ENCODE measurements at regions not wholly inside any gene's neighbourhood (a gene's known extent, or its start where the extent isn't known, plus 50 kb on each side); places are given as distances from the start of the nearest gene placed in this dataset.

- no peak for DNase-seq
These were observed 50.4 kb upstream of the CTIF start for GRCh38 chr18:48488388-48488850.

GRCh38 chr18:48486754-48487153, 52.1 kb upstream of the CTIF start:
- DNase-seq: no peak

- no peak for DNase-seq
These were observed 52.9 kb upstream of the CTIF start for GRCh38 chr18:48485828-48486405.

GRCh38 chr18:48481092-48481491, 57.7 kb upstream of the CTIF start:
- DNase-seq: no peak

- no peak for DNase-seq
These were observed 59.3 kb upstream of the CTIF start for GRCh38 chr18:48479531-48479930.

GRCh38 chr18:48477348-48477747, 61.5 kb upstream of the CTIF start:
- DNase-seq: no peak

- no peak for DNase-seq
These were observed 62.3 kb upstream of the CTIF start for GRCh38 chr18:48476550-48476917.

- DNase-seq: peak; percentile 52
These were observed 62.9 kb upstream of the CTIF start for GRCh38 chr18:48475635-48476549.

- no peak for DNase-seq
These were observed 64.6 kb upstream of the ZBTB7C start for GRCh38 chr18:48473816-48474215.

GRCh38 chr18:48472610-48473009, 63.4 kb upstream of the ZBTB7C start:
- no peak for DNase-seq

- DNase-seq: no peak
These were observed 61.4 kb upstream of the ZBTB7C start for GRCh38 chr18:48470484-48471180.

- DNase-seq: no peak
These were observed 59.0 kb upstream of the ZBTB7C start for GRCh38 chr18:48468151-48468550.

GRCh38 chr18:48467231-48467630, 58.0 kb upstream of the ZBTB7C start:
- no peak for DNase-seq

GRCh38 chr18:48462510-48462909, 53.3 kb upstream of the ZBTB7C start:
- no peak for DNase-seq

GRCh38 chr18:48460929-48461583, 51.9 kb upstream of the ZBTB7C start:
- no peak for DNase-seq

GRCh38 chr18:48459465-48459864, 50.3 kb upstream of the ZBTB7C start:
- no peak for DNase-seq

- DNase-seq: no peak
These were observed 49.8 kb upstream of the ZBTB7C start for GRCh38 chr18:48459016-48459415.

All from GDM1 (cell line).